Heart right ventricle (tissue), 16 donors: ENCODE measurements at regions not wholly inside any gene's neighbourhood (a gene's known extent, or its start where the extent isn't known, plus 50 kb on each side); places are given as distances from the start of the nearest gene placed in this dataset.

ENCODE experiments used
- ATAC-seq, 8 donors: fragments of 200-7000 bp; cut with Tn5 transposase; one replicate each; pipeline ENCODE4 v1.9.1; 2020; ENCODE audit warnings: mild to moderate bottlenecking in 8 of 8, moderate library complexity in 8 of 8, moderate number of reproducible peaks in 1 of 8
- DNase-seq, 2 donors: peaks; one replicate each; pipeline ENCODE4 v3.0.0-alpha.2; 2020
- H3K27ac ChIP-seq, 10 donors: fragments of 200-600 bp; sonication (generic) in 2 of 10; one replicate each; pipeline versions ENCODE4 v1.5.0 to v1.8.0; 2020 to 2022; ENCODE audit warnings: mild to moderate bottlenecking in 3 of 10
- H3K27me3 ChIP-seq, 7 donors: fragments of 200-600 bp; one replicate each; pipeline ENCODE4 v1.8.0; 2021 to 2022; ENCODE audit warnings: mild to moderate bottlenecking in 2 of 7
- H3K36me3 ChIP-seq, 9 donors: fragments of 200-600 bp; sonication (generic) in 1 of 9; one replicate each; pipeline versions ENCODE4 v1.5.0 to v1.8.0; 2020 to 2022; ENCODE audit warnings: mild to moderate bottlenecking in 2 of 9
- H3K4me1 ChIP-seq, 9 donors: fragments of 200-600 bp; sonication (generic) in 1 of 9; one replicate each; pipeline versions ENCODE4 v1.5.0 to v1.8.0; 2020 to 2022; ENCODE audit warnings: mild to moderate bottlenecking in 4 of 9
- H3K4me3 ChIP-seq, 10 donors: fragments of 200-600 bp; sonication (generic) in 2 of 10; one replicate each; pipeline versions ENCODE4 v1.5.0 to v1.8.0; 2020 to 2022; ENCODE audit warnings: mild to moderate bottlenecking in 7 of 10, moderate library complexity in 2 of 10
- H3K9me3 ChIP-seq, 11 donors: fragments of 200-600 bp in 10 of 11; sonication (generic) in 2 of 11; one replicate each; pipeline versions ENCODE4 v1.5.0 to v1.8.0; 2013 to 2022; ENCODE audit warnings: mild to moderate bottlenecking in 2 of 11, control low read depth in 1 of 11, moderate library complexity in 1 of 11
- WGBS, 2 donors: extraction: QIAGEN DNeasy Blood & Tissue Kit; methylation state at CpG; one replicate each; pipeline ENCODE4 v1.1.7; 2013; ENCODE audit warnings: inconsistent platforms in 1 of 2; 5-methylcytosine and 5-hydroxymethylcytosine counted together
- intact Hi-C, 10 donors: fragments of 100-400 bp; cut with DNase I; formaldehyde crosslinking; loops; one replicate each; pipeline versions ENCODE4 v1.11.1 to v1.14.2; 2022
- TF ChIP-seq, protein P1 (sequence below), 9 donors: fragments of 200-600 bp; sonication (generic) in 2 of 9; IDR thresholded peaks; one replicate each; pipeline versions ENCODE4 v1.5.0 to v1.8.0; 2021 to 2022; ENCODE audit warnings: antibody characterized with exemption in 9 of 9, mild to moderate bottlenecking in 5 of 9, moderate library complexity in 1 of 9
- donor health status: Arrhythmogenic right ventricular cardiomyopathy.
- donor health status: ischemic (EF 13 %, LVEDD 7.1; RV severe dilation, severe dysfunction).
- donor health status: healthy with polysubstance abuse.
- donor health status: DM: no; HTN: yes; CAD: no.
- donor health status: DM: no; HTN: no; CAD: no.
- donor health status: ischemic (EF 25% LVEDD 6.9; RV normal size, moderate dysfunction).
- donor health status: ischemic (EF 25% LVEDD 5.7; RV mildly dilated, moderate dysfunction).
- donor health status: healthy.
- donor health status: DM: yes; HTN: yes; CAD: no.
- donor health status: Ischemic cardiomyopathy.
- donor health status: ischemic (EF 35%, LVEDD 5.7; RV mildly dilated, moderate dysfunction).
- donor health status: nonischemic (EF 11% LVEDD 7.7; RV severe dilation, severe dysfunction).
- donor health status: DM: yes; HTN: yes; CAD: no.
- donor health status: PGD.
- donor health status: ischemic (EF 29% LVEDD 5.4; RV normal size, mild dysfunction).
- donor health status: nonischemic (EF 23%, LVEDD 6.1; RV moderate dilation, normal function).

DNA sequence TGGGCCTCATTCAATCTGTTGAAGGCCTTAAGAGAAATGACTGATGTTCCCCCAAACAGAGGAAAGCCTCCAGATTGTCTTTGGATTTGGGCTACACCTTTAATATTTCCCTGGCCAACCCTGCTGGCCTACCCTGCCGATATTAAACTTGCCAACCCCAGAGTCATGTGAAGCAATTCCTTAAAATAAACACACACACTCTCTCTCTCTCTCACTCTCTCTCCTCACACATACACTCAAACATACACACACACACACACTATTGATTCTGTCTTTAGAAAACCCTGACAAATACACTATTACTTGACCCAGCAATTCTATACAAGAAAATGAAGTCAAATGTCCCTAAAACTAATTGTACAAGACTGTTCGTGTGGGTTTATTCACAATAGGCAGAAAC, 109.9 kb upstream of the ST8SIA2 start:
- Histone ChIP-seq H3K27ac (peak overlapping the region in 2 of 10 donors; percentile 35 to 57), H3K9me3 (no peaks in the 10 kb centered on the region), H3K36me3 (no peaks in the 10 kb centered on the region), H3K4me1 (peaks cover 0 to 15% (median 0%) of the 10 kb centered on the region in 9 donors), H3K4me3 (no peak overlapping the region), H3K27me3 (no peaks in the 10 kb centered on the region)
- intact Hi-C loops: loop anchor here in 3 of 10 donors (5.0 to 10.0 kb wide), 2 partner anchors 93 to 101 kb away; no protein-coding TSS in a partner anchor
- peak in 7 of 8 donors; percentile 73 to 87 (median 80) for ATAC-seq
- peak in 1 of 2 donors; percentile 8 for DNase-seq
- WGBS, 2 donors: 32 to 39% methylated on average over 2 of the region's 2 CpGs
- TF ChIP-seq, protein P1, sequence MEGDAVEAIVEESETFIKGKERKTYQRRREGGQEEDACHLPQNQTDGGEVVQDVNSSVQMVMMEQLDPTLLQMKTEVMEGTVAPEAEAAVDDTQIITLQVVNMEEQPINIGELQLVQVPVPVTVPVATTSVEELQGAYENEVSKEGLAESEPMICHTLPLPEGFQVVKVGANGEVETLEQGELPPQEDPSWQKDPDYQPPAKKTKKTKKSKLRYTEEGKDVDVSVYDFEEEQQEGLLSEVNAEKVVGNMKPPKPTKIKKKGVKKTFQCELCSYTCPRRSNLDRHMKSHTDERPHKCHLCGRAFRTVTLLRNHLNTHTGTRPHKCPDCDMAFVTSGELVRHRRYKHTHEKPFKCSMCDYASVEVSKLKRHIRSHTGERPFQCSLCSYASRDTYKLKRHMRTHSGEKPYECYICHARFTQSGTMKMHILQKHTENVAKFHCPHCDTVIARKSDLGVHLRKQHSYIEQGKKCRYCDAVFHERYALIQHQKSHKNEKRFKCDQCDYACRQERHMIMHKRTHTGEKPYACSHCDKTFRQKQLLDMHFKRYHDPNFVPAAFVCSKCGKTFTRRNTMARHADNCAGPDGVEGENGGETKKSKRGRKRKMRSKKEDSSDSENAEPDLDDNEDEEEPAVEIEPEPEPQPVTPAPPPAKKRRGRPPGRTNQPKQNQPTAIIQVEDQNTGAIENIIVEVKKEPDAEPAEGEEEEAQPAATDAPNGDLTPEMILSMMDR (IDR thresholded peaks at IDR 0.05): no peak

DNA sequence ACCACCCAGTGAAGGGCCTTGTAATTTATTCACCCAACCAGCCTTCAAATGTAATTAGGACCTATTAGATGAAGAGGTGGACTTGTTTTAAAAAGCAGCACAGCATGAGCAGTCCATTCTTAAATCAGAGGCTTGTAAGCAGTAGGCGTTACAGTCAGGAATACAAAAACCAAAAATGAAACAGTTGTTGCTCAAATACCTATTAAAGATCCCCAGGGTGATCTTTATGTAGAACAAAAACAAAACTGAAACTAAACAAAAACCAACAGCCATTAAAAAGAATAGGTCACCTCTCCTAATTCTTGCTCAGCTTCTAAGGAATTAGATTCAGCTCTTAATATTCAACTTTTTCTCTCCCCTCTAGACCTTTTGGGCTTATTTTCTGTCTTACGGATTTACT, 104.9 kb upstream of the ST8SIA2 start:
- Histone ChIP-seq H3K4me3 (no peak overlapping the region), H3K27me3 (peaks cover 0 to 6% (median 0%) of the 10 kb centered on the region in 7 donors), H3K27ac (no peak overlapping the region), H3K9me3 (no peaks in the 10 kb centered on the region), H3K36me3 (no peaks in the 10 kb centered on the region), H3K4me1 (peaks cover 0 to 23% (median 0%) of the 10 kb centered on the region in 9 donors)
- intact Hi-C loops: loop anchor here in 1 of 10 donors (10.0 kb wide), 1 partner anchor 96 kb away; no protein-coding TSS in a partner anchor
- TF ChIP-seq, protein P1 (IDR thresholded peaks at IDR 0.05): no peak
- WGBS, 2 donors: 80 to 90% methylated on average over 2 of the region's 2 CpGs
- DNase-seq (no peak), ATAC-seq (no peak)

DNA sequence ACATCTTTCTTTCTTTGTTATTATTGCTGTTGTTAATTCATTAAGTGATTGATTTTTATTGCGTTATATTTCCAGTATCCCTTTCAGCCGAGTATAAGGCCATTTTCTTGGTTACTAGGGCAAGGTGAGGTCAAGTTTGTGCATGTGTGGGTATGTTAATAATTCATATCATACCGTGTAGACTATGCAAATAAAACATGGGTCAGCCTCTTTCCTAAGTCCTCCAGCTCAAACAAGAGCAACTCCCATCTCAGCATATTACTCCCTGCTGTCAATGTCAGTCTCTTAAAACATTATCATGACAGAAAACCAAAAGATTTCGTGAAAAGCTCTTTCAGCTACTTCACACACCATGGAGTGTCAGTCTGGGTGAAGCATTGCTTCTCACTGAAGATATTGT, 103.9 kb upstream of the ST8SIA2 start:
- peaks cover 0 to 18% (median 0%) of the 10 kb centered on the region in 9 donors for H3K4me1 ChIP-seq
- TF ChIP-seq, protein P1 (IDR thresholded peaks at IDR 0.05): no peak
- H3K9me3 ChIP-seq: no peaks in the 10 kb centered on the region
- no peak for DNase-seq
- ATAC-seq: no peak
- H3K4me3 ChIP-seq: no peak overlapping the region
- peaks cover 0 to 6% (median 0%) of the 10 kb centered on the region in 7 donors for H3K27me3 ChIP-seq
- intact Hi-C loops: loop anchor here in 2 of 10 donors (5.0 to 10.0 kb wide), 2 partner anchors 53 to 95 kb away; no protein-coding TSS in a partner anchor
- no peak overlapping the region for H3K27ac ChIP-seq
- no peaks in the 10 kb centered on the region for H3K36me3 ChIP-seq
- 73 to 83% methylated on average over 4 of the region's 4 CpGs for WGBS, 2 donors

DNA sequence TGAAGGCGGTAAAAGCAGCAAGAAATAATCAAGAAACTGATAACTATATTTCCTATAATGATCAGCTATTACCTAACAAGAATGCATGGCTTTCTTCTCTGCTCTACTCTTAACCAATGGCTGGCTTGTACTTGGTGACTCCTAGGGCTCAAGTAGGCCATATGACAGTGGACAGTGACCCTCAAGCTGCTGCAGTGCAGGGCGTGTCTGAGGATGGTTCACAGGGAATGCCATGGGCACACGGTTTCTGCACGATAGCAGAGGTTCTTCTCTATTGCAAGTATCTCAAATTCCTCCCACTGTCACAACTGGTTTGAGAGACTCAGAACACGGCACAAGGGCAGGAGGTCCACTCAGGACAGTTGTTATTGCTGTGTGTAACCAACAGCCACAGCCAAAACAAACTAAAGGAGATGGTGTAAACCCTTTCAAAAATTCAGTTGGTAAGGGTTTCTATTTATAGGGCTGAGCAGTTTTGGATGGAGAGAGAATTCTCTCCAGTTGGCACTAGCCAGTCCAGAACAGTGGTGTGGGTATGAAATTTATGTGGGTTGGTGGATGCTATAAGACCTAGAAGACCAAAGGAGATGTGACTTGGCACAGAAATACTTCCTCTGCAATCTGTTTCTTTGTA, 103.2 kb upstream of the ST8SIA2 start:
- DNase-seq (no peak), ATAC-seq (peak; percentile 38 to 90 (median 76))
- no peak overlapping the region for H3K4me3 ChIP-seq
- no peaks in the 10 kb centered on the region for H3K36me3 ChIP-seq
- peaks cover 0 to 18% (median 0%) of the 10 kb centered on the region in 9 donors for H3K4me1 ChIP-seq
- TF ChIP-seq, protein P1 (IDR thresholded peaks at IDR 0.05): no peak
- H3K9me3 ChIP-seq: no peaks in the 10 kb centered on the region
- H3K27me3 ChIP-seq: peaks cover 0 to 6% (median 0%) of the 10 kb centered on the region in 7 donors
- 58 to 69% methylated on average over 5 of the region's 5 CpGs for WGBS, 2 donors
- intact Hi-C loops: loop anchor here in 1 of 10 donors (5.0 kb wide), 1 partner anchor 52 kb away; no protein-coding TSS in a partner anchor
- peak overlapping the region in 2 of 10 donors; percentile 25 to 33 for H3K27ac ChIP-seq
